HG02852 (cell line): ENCODE measurements at regions not wholly inside any gene's neighbourhood (a gene's known extent, or its start where the extent isn't known, plus 50 kb on each side); places are given as distances from the start of the nearest gene placed in this dataset.
"Not testable (repeated sequence)": the region's sequence is repeated elsewhere in the genome, so short reads cannot be mapped to it uniquely, and the experiment has no call there.

Source experiments
- ATAC-seq: cut with Tn5 transposase; IDR thresholded peaks from one replicate; pipeline ENCODE4 v1.9.1; 2021; ENCODE audit warnings: mild to moderate bottlenecking, moderate library complexity; ENCODE audit not compliant: unreplicated experiment

DNA sequence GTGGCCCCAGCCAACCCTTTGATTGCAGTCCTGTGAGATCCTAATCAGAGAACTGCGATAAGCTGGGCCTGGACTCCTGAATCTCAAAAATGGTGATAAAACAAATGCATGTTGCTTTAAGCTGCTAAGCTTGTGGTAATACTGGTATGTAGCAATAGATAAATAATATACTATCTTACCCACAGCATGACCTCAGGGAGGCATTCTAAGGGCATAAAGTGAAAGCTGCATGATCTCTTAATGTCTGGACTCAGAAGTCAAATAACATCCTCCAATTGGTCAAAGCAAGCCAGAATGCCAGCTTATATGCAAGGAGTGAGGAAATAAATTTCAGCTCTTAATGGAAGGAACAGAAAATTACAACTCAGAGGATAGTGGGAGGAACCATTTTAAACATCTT is 246.1 kb downstream of the FSIP2 start:
- ATAC-seq, result no peak

DNA sequence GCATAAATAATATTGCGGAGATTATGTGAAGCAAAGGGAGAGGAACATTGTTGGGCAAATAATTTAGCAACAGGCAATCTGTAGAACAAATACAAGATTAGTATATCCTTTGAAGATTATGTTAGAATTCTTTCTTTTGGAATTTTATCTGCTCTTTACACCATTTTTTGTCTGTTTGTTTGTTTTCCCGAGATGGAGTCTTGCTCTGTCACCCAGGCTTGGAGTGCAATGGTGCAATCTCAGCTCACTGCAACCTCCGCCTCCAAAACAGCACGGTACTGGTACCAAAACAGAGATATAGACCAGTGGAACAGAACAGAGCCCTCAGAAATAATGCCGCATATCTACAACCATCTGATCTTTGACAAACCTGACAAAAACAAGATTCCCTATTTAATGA is 250.3 kb downstream of the FSIP2 start:
- not testable (repeated sequence) for ATAC-seq

DNA sequence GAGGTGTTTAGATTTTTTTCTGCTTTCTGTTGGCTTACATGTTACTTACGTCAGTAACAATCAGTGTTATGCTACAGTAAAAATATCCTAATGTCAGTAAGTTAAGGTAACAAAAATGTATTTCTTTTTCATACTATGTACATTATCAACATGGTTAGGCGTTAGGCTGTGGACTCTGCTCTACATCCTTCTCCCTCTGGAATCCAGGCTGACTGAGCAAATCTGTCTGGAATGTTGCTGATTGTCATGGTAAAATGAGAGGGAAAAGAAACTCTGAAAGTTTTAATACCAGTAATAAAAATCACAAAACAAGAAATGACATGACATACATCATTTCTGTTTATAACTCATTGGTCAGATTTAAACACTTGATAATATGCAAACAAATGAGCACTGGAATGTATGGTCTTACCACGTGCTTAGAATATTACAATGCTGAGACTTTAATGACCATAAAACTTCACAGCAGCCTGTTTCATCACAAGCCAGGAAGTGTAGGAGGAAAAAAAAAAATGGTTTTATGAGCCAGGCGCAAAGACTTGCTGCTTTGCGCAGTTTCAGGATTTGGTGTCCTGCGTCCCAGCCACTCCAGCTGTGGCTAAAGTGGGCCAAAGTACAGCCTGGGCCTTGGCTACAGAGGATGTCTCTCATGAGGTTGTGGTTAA is 252.4 kb downstream of the FSIP2 start:
- no peak for ATAC-seq

DNA sequence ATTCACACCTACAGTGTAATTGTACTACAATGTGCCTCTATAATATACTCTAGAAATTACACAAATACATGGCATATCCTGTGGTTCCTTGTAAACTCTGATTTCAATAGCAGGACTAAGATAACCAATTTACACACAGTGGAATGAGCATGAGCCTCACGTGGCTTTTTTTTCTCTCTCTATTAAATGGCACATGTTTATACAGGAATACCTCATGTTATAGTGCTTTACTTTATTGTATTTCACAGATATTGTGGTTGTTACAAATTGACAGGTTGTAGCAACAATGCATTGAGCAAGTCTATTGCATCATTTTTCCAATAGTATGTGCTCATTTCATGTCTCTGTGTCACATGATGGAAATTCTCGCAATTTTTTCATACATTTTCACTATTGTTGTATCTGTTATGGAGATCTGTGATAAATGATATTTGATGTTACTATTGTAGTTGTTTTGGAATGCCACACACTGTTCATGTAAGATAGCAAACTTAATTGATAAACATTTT is 260.0 kb downstream of the FSIP2 start:
- no peak for ATAC-seq

DNA sequence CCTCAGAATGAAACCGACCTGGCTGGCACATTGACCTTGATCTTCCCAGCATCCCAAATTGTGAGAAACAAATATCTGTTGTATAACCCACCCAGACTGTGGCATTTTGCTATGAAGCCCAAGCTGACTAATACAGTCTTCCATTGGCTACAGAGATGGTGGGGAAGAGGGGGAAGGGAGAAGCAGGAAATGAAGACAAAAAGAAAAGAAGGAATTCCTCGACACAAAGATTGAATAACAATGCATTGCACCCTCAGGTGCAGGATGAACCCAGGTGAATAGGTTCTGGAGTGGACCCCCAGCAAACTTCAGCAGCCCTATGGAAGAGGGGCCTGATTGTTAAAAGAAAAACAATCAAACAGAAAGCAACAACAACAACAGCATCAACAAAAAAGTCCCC is 270.7 kb downstream of the FSIP2 start:
- no peak for ATAC-seq

DNA sequence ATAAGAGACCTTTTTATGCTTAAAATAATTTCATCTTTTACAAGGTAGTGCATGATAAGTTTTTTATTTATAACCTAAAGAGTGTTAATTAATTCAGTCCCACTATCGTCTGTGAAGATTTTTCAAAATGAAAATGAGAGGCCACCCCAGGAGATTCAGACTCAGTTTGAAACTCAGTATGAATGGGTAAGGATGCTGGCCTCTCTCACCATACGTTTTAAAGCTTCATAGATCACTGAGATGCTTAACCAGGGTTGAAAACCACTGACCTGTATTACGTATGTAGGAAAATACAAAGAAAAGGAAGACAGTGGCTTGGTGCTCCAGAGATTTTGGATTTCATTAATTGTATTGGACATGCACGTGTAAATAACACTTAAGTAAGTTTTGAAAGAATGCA is 278.7 kb downstream of the FSIP2 start:
- ATAC-seq, result no peak

DNA sequence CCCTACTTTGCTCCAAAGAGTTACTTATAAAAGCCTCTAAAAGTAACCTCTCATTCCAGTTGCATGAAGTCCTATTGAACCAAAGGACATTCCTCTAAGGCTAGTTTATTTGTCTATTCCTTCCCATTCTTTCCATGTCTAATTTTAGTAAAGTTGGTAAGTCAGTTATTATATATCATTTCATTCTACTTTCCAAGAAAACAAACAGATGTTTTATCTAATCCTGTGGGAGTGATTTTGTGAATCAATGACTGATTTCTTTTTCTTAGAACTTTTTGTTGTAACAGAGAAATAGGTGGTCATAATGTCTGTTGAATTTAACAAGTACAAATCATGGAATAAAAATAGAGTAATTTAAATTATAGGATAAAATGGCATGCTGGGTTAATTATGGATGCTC is 286.3 kb downstream of the FSIP2 start:
- no peak for ATAC-seq

DNA sequence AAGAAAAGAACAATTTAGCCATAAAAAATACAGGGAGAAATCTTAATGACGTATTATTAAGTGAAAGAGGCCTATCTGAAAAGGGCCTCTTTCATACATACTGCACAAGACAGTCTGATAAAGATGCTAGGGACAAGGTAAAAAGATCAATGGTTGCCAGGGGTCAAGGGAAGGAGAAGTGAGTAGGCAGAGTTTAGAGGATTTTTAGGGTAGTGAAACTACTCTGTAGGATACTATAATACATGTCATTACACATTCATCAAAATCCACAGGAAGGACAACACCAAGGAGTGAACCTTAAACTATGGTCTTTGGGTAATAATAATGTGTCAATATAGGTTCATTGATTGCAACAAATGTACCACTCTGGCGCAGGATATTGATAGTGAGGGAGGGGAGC is 289.3 kb downstream of the FSIP2 start:
- ATAC-seq, result no peak

DNA sequence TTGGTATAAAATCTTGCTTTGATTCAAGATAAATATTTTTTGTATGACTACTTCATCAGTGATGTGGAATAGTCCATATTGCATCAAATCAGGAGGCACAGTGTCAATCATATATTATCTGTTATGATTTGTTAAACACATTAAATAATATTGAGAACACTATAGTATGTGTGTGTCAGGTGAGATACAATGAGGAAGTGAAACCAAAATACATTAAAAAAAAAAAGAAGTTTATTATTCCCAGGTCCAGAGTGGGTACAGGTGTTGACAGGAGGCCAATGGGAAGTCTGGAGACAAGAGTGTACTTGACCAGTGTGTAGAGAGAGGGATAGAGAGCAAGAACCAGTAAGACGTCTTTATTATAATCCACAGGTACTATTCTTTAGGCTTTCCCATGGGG is 292.6 kb downstream of the FSIP2 start:
- ATAC-seq, result no peak

DNA sequence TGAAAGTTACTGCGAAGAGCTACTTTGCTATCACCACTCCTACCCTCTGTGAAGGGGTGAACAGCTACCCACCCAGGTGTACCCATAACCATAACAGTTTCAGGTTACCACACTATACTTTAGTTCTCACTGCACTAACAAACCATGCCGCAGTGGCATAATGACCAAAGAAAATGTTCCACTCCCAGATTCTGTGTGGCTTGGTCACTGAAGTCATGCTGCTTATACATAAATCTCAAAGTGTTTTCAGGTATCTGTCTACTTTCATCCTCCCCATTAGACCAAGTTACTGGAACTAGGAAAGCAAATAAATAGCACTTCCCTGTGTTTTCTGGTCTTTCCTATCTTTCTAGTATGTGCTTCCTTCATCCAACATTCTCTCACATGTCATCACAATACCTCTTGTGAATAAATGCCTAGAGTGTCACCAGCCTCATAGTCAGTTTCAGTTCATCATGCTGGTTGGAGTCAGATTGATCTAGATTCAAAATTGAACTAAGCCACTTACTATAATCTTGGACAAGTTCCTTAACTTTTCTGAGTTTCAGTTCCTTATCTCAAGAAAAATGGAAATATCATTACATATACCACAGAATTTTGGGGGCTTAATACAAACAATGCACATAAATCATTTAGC is 293.6 kb downstream of the FSIP2 start:
- ATAC-seq, result no peak

DNA sequence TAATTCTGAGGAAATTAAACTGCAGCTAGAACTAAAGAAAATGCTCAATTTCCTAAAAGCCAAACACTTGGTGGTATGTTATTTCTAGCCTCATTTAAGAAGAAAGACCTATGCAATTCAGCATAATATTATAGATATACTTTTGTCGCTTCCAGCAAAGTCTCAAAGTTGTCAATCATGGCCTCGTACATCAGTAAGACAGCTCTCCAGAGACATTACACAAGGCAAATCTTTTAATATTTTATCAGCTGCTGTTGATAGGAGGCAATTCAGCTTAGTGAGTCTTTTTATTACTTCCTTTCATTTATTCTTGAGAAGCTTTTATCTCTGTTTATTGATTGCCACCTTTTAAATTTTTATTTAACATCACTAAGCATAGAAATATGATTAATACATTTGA is 294.3 kb downstream of the FSIP2 start:
- ATAC-seq, result no peak

DNA sequence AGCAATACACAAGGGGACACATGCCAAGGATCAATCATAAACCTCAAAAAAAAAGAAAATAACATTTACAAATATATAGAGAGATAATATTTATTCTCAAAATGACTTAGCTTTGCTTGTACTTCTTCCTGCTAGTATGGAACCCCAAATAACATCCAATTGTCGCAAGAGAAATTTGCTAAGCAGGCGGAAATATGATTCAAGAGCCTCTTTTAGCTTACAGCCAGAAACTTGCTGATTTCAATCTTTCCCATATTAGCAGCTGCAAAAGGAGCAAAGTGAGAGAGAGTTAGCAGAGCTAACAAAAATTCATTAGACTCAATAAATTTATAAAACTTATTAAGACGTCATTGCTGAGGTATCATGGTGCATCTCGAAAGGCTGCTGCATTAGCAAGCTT is 294.9 kb downstream of the FSIP2 start:
- ATAC-seq, result no peak

DNA sequence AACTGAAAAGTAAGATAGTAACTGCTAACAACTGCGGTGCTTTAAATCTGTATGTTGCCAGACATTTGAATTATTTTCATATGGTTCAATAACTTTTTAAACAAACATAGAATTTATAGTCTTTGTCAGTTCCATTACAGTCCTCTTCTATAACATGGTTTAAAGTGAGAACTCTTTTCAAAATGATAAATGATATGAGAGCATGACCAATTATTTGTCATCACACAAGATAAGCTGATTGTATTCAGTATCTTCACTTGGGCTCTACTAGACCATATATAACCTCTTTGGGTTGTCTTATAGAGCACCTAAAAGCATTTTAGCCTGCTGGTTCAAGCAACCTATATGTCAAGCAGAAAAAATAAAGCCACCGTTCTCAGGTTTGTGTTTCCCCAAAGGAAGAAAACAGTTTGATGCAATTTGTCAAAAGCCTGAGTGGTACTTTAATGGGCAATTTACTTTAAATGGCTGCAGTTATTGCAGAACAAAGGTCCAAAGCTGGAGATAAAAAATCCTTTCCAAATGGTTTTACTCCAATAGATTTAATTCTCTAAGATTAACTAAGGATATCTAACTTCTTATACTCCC is 298.4 kb downstream of the FSIP2 start:
- ATAC-seq, result no peak

DNA sequence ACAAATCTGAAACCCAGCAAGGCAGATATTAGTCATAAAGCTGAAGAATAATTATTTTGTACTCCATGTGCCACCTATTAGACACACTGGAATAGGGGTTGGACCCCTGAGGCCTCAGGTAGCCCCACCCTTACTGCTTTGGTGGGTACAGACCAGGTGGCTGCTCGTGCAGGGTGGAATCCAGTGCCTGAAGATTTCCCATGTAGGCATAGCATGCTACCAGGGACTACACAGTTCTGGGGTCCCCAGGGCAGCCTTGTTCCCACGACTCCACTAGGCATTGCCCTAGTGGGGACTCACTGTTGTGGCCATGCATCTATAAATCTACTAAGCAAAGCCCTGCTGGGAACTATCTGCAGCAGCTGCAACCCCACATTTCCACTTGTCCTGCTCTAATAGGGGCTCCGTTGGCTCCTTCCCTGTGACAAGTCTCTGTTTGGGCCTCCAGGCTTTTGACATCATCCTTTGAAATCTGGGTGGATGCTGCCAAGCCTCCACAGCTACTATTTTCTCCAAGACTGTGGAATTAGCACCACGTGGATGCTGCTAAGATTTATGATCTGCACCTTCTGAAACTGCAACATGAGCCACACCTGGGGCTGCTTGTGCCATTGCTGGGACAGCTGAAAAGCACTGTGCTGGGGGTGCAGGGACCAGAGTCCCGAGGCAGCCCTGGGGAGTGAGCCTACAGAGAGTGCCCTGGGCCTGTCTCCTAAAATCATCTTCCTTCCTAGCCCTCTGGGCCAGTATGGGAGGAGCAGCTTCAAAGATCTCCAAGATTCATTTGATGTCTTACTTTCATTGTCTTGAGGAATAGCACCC is 303.8 kb downstream of the FSIP2 start:
- ATAC-seq, result no peak

DNA sequence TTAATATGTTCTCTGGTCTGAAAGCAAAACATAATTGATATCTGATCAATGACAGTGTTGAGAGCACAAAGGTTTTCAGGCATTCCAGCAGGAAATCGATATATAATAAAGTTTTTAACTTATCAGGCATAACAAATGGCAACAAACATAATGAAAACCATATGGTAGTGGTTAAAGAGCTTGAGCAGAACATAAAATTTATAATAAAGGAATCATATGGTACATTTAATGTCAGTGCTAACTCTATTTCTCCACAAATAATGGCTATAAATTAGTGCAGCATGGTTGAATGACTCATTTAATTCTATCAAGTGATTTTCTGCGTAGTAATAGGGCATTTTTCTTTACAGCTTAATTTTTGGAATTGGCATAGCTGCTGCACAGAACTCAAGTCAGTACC is 306.2 kb downstream of the FSIP2 start:
- no peak for ATAC-seq

DNA sequence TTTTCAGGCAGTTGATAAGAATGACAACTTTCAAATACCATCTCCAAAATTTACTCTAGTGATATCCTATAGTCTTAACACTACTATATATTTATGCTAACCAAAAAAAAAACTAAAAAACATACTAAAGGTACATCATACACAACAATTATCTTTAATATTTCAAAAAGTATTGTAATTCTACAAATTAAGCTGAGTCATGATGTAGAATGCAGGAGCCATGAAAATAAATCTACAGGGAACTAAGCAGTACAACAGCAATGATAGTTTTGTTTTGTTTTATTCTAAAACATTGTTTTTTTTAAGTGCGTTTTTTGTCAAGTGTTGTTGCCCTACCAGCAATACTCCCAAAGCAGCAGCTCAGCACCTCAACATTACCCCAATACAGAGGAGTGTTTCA is 314.3 kb downstream of the FSIP2 start:
- no peak for ATAC-seq

DNA sequence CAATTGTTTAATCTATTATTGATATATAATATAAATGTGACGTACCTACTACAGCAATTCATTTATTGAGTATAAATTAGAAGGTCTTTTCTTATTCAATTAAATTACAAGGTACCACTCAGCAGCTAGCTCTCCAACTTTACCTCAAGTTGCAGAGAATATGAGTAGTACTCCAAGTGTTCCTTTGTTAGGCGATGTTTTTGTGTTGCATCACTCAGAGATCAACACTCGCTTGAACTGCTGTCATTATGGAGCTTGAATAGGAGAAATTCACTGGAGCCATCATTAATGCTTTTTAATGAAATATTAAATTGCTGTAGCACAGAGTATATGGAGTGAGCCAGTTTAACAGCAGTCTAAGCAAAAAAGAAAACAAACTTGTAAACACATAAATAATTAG is 320.0 kb downstream of the FSIP2 start:
- ATAC-seq, result no peak

DNA sequence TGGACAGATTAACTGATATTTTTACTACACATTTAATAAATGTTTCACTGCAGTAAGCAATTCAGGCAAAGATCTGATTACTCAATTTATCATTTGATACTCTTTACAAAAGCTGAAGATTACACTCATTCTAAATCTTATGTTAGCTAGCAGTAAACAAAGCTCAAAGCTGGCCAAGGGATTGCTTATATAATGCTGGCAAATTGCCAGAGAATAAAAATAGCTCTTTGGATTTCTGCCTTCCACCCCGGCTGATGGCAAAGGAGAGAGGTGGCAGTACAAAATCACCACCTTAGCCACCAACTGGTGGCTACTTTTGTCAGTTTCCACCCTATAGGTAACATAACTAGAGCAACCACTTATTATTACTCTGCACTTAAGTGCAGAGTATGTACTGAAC is 320.5 kb downstream of the FSIP2 start:
- ATAC-seq, result no peak

DNA sequence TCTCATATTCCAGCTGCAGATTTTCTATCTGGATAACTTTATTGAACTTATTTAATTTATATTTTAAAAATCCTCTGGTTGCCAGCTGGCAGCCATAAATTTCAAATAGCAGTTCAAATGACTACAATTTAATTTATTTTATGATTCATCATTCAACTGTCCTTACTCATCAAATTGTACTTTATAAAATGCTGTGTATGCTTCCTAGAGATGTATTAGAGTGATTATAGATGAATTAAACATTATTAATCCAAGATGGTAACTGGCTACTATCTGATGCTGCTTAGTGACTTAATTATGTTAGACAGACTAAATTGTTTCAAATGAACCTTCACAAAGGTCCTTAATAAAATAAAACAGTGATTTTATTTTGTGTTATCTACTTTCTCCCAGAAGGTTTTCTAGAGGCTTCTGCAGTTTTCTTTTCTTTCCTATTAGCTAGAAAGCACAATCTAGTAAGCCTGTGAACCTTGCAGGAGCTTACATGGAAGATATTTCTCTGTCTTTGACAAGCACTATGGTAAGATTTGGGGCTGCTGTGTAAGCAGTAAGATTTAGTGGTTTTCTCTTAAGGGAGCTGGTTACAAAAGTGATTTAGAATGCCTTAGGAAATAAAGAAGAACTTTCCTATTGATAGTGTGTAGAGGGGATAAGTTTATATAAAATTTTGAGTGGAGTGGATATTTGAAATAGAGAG is 322.3 kb downstream of the FSIP2 start:
- ATAC-seq, result no peak

DNA sequence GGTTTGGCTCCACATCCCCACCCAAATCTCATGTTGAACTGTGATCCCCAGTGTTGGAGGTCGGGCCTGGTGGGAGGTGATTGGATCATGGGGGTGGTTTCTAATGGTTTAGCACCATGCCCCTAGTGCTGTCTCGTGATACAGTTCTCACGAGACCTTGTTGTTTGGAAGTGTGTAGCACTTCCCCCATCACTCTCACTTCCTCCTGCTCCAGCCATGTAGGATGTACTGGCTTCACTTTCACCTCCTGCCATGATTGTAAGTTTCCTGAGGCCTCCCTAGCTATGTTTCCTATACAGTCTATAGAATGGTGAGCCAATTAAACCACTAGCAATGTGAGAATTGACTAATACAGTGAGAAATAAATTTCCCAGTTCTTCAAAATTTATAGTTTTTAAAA is 325.9 kb downstream of the FSIP2 start:
- ATAC-seq, result no peak

DNA sequence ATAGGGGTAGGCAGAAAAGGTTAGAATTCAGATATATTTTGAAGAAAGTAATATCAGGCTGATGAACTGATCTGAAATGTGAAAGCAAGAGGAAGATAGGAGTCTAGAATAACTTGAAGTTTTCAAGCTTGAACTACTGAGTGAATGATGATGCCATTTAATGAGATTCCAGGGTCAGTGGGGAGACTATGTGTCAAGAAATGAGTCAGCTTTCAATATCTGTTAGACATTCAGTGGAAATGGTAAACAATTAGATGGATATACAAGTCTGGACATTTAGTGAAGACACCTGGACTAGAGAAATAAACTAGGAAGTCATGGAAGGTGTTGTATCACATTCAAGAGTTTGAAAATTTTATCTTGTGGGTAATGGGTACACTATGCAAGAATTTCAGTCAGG is 326.9 kb downstream of the FSIP2 start:
- no peak for ATAC-seq
